Stomach (tissue), 8 donors: ENCODE measurements at regions not wholly inside any gene's neighbourhood (a gene's known extent, or its start where the extent isn't known, plus 50 kb on each side); places are given as distances from the start of the nearest gene placed in this dataset.

Experiments
- DNase-seq, 2 donors: peaks; one replicate each; pipeline versions ENCODE4 v3.0.0 to v3.0.0-alpha.2; 2013 to 2019
- H3K27ac ChIP-seq, 5 donors: fragments of 200-600 bp in 4 of 5; sonication (generic) in 4 of 5; one replicate each; pipeline ENCODE4 v1.5.1; 2013 to 2019; ENCODE audit warnings: mild to moderate bottlenecking in 1 of 5, moderate library complexity in 1 of 5
- H3K27me3 ChIP-seq, 3 donors: fragments of 200-600 bp; sonication (generic); one replicate each; pipeline ENCODE4 v1.5.1; 2017 to 2019; ENCODE audit warnings: mixed run types in 1 of 3
- H3K36me3 ChIP-seq, 4 donors: fragments of 200-600 bp; sonication (generic); 1 replicate in 3 of 4; 2 replicates in 1 of 4; pipeline ENCODE4 v1.5.1; 2016 to 2019
- H3K4me1 ChIP-seq, 4 donors: fragments of 200-600 bp; sonication (generic); one replicate each; pipeline ENCODE4 v1.5.1; 2016 to 2019
- H3K4me3 ChIP-seq, 4 donors: fragments of 200-600 bp; sonication (generic) in 3 of 4; one replicate each; pipeline ENCODE4 v1.5.1; 2016 to 2019; ENCODE audit warnings: mild to moderate bottlenecking in 1 of 4
- H3K9me3 ChIP-seq, 4 donors: fragments of 200-600 bp; sonication (generic); one replicate each; pipeline ENCODE4 v1.5.1; 2016 to 2019
- EP300 ChIP-seq: sonication (generic); formaldehyde crosslinking; IDR thresholded peaks from one replicate; pipeline ENCODE4 v1.6.1; 2017; ENCODE audit warnings: antibody characterized with exemption
- POLR2A ChIP-seq, 4 donors: fragments of 450-650 bp; IDR thresholded peaks; one replicate each; pipeline ENCODE4 v1.6.1; 2016; ENCODE audit warnings: antibody characterized with exemption in 4 of 4, control low read depth in 2 of 4, mild to moderate bottlenecking in 1 of 4, moderate library complexity in 1 of 4
- POLR2AphosphoS5 ChIP-seq, 3 donors: sonication (generic); formaldehyde crosslinking; IDR thresholded peaks; one replicate each; pipeline ENCODE4 v1.6.1; 2016; ENCODE audit warnings: antibody characterized with exemption in 3 of 3
- WGBS, 5 donors: extraction: QIAGEN DNeasy Blood & Tissue Kit in 3 of 5; methylation state at CpG; one replicate each; pipeline versions ENCODE4 v1.1.5 to v1.1.7; 2013 to 2018; 5-methylcytosine and 5-hydroxymethylcytosine counted together
- intact Hi-C: fragments of 100-400 bp; cut with DNase I; formaldehyde crosslinking; loops from one replicate; pipeline ENCODE4 v1.15.1; 2023; ENCODE audit warnings: low total_unique reads
- TF ChIP-seq, protein P1 (sequence below), 7 experiments: fragments of 450-650 bp in 4 of 7; fragments of 200-600 bp in 3 of 7; sonication (generic) in 3 of 7; IDR thresholded peaks; one replicate each; pipeline ENCODE4 v1.5.1; 2016 to 2019; ENCODE audit warnings: antibody characterized with exemption in 7 of 7, control low read depth in 2 of 7, mild to moderate bottlenecking in 1 of 7
- donor health status: healthy with polysubstance abuse.
- donor health status: Bipolar disorder and iron deficiency.
- donor health status: healthy.

DNA sequence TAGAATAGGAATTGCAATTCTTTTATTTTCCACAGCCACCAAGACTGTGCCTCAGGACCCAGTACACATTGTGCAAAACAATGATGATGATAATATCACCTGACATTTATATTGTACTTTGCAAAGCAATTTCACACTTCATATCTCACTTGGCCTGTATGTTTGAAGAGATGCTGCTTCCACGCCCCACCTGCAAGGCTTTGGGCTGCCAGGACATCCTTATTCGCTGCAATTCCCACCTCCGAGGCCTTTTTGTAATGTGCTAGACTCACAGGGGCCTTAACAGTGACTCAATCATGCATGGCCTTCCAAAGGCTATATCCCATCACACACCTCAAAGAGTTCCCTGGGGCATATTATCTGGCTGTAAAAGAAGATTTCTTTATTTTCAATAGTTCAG lies 200.9 kb downstream of the MYLK4 start:
- no peaks in the 10 kb centered on the region for H3K4me1 ChIP-seq
- intact Hi-C loops, result no loop called here
- no peaks in the 10 kb centered on the region for H3K27me3 ChIP-seq
- H3K9me3 ChIP-seq, result peaks cover 0 to 4% (median 0%) of the 10 kb centered on the region in 4 donors
- WGBS, 5 donors, result 62 to 97% (median 87%) methylated on average over 3 of the region's 3 CpGs
- H3K27ac ChIP-seq, result no peak overlapping the region
- no peak for DNase-seq
- TF ChIP-seq EP300, result no peak
- TF ChIP-seq, protein P1, sequence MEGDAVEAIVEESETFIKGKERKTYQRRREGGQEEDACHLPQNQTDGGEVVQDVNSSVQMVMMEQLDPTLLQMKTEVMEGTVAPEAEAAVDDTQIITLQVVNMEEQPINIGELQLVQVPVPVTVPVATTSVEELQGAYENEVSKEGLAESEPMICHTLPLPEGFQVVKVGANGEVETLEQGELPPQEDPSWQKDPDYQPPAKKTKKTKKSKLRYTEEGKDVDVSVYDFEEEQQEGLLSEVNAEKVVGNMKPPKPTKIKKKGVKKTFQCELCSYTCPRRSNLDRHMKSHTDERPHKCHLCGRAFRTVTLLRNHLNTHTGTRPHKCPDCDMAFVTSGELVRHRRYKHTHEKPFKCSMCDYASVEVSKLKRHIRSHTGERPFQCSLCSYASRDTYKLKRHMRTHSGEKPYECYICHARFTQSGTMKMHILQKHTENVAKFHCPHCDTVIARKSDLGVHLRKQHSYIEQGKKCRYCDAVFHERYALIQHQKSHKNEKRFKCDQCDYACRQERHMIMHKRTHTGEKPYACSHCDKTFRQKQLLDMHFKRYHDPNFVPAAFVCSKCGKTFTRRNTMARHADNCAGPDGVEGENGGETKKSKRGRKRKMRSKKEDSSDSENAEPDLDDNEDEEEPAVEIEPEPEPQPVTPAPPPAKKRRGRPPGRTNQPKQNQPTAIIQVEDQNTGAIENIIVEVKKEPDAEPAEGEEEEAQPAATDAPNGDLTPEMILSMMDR (IDR thresholded peaks at IDR 0.05), result no peak
- no peak for TF ChIP-seq POLR2A (IDR thresholded peaks at IDR 0.05)
- no peak for TF ChIP-seq POLR2AphosphoS5 (IDR thresholded peaks at IDR 0.05)
- no peaks in the 10 kb centered on the region for H3K36me3 ChIP-seq
- no peak overlapping the region for H3K4me3 ChIP-seq

DNA sequence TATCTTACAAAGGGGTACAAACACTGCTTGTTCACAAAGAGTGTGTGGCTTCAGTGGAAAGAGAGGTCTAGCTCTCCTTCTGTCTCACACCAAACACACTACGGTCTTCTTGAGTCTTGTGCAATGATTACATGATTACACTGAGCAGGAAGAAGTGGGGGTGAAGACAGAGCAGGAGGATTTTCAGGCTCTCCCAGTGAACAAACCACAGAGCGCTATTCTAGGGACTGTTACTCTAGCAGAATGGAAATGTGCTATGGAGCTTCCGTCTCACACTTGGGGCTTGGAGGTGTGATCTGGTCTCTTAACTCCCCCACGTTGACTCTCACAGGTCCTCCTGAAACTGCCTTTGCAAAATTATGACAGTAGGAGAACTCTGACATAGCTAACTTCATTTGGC lies 203.4 kb downstream of the MYLK4 start:
- DNase-seq, result no peak
- Histone ChIP-seq H3K36me3 (no peaks in the 10 kb centered on the region), H3K27me3 (no peaks in the 10 kb centered on the region), H3K9me3 (peaks cover 0 to 4% (median 0%) of the 10 kb centered on the region in 4 donors), H3K4me3 (no peak overlapping the region), H3K4me1 (peaks cover 0 to 9% (median 6%) of the 10 kb centered on the region in 4 donors), H3K27ac (no peak overlapping the region)
- TF ChIP-seq POLR2A (IDR thresholded peaks at IDR 0.05) (no peak), EP300 (no peak), POLR2AphosphoS5 (IDR thresholded peaks at IDR 0.05) (no peak)
- TF ChIP-seq, protein P1 (IDR thresholded peaks at IDR 0.05), result no peak
- WGBS, 5 donors, result 77 to 84% (median 79%) methylated on average over 4 of the region's 4 CpGs
- intact Hi-C loops, result no loop called here

DNA sequence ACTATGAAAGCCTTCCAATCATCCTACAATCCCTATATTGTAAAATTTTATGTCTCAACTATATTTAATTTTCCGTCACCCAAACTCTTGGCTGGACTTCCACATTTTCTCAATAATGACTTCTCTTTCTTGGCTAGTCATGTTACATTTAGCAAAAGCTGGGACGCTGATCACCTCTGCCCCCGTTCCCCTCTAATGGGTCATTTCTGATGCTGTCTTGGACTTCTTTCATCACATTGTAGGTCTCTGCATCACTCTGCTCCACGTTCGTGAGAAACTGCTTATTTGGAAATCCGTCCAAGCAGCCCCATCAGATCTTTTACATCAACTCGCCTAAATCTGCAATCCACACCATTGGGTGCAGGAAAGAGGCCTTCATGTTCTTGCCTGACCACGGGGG lies 203.8 kb downstream of the MYLK4 start:
- Histone ChIP-seq H3K4me1 (peaks cover 0 to 14% (median 9%) of the 10 kb centered on the region in 4 donors), H3K9me3 (peaks cover 0 to 4% (median 0%) of the 10 kb centered on the region in 4 donors), H3K4me3 (no peak overlapping the region), H3K27me3 (no peaks in the 10 kb centered on the region), H3K36me3 (no peaks in the 10 kb centered on the region), H3K27ac (no peak overlapping the region)
- 79 to 91% (median 87%) methylated on average over 8 of the region's 8 CpGs for WGBS, 5 donors
- no peak for DNase-seq
- intact Hi-C loops, result no loop called here
- TF ChIP-seq, protein P1 (IDR thresholded peaks at IDR 0.05), result no peak
- TF ChIP-seq EP300 (no peak), POLR2AphosphoS5 (IDR thresholded peaks at IDR 0.05) (no peak), POLR2A (IDR thresholded peaks at IDR 0.05) (no peak)

DNA sequence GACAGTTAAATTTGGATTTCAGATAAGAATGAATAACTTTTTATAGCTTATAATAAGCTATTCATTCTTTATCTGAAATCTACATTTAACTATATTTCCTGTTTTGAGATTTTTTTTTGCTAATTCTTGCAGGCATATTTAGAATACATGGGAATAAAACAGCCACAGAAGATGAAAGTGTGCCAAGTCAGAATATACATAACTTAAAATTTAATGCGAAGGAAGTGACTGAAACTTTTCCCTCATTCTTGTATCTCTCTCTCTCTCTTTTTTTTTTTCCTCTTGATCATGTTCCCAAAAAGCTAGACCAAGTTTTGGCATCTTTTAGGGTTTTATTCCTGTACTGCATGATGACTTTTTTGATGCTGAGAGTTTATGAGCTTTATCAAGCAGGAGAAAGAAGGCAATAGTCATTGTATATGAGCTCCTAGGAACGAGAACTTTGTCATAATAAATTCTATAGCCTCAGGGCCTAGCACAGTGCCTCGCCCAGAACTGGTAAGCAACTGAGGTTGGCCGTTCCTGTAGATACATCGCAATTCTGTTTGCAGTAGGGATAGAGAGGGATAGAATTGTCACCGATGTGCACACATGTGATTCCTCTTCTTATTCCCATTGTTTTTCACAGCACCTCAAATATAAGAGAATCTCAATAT lies 205.2 kb downstream of the MYLK4 start:
- no peak for DNase-seq
- peaks cover 0 to 4% (median 0%) of the 10 kb centered on the region in 4 donors for H3K9me3 ChIP-seq
- H3K4me3 ChIP-seq, result no peak overlapping the region
- peaks cover 0 to 15% (median 10%) of the 10 kb centered on the region in 4 donors for H3K4me1 ChIP-seq
- 89 to 93% (median 91%) methylated on average over 6 of the region's 6 CpGs for whole genome bisulfite sequencing, 5 donors
- intact Hi-C loops, result no loop called here
- H3K36me3 ChIP-seq, result no peaks in the 10 kb centered on the region
- TF ChIP-seq POLR2A (IDR thresholded peaks at IDR 0.05), result no peak
- no peaks in the 10 kb centered on the region for H3K27me3 ChIP-seq
- no peak overlapping the region for H3K27ac ChIP-seq

DNA sequence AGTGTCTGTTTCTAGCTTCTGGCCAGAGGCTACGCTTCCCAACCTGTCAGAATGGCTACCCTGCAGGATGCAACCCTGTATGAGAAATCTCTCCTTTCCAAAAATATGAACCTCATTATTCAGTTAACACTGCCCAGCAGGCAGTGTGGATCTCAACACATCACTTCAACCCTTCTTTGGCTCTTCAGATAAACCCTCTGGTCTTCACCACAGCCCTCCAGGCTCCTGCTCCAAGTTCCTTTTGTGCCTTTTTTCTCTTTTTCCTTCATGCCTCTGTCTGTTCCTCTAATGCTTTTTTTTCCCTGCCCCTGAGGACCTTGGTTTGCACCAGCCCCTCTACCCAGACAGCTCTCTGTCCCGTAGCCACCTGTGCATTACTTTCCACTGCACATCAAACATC lies 207.4 kb downstream of the MYLK4 start:
- Histone ChIP-seq H3K27ac (no peak overlapping the region), H3K4me1 (peaks cover 0 to 15% (median 10%) of the 10 kb centered on the region in 4 donors), H3K9me3 (peaks cover 0 to 3% (median 0%) of the 10 kb centered on the region in 4 donors), H3K27me3 (no peaks in the 10 kb centered on the region), H3K36me3 (no peaks in the 10 kb centered on the region), H3K4me3 (no peak overlapping the region)
- no peak for DNase-seq
- no peak for TF ChIP-seq EP300
- no peak for TF ChIP-seq POLR2AphosphoS5 (IDR thresholded peaks at IDR 0.05)
- TF ChIP-seq, protein P1 (IDR thresholded peaks at IDR 0.05), result no peak
- TF ChIP-seq POLR2A (IDR thresholded peaks at IDR 0.05), result no peak
- WGBS, 5 donors, result 89 to 95% (median 92%) methylated on average over 2 of the region's 2 CpGs
- intact Hi-C loops, result no loop called here
